Glutamatergic neuron (in vitro differentiated cells): ENCODE measurements at regions not wholly inside any gene's neighbourhood (a gene's known extent, or its start where the extent isn't known, plus 50 kb on each side); places are given as distances from the start of the nearest gene placed in this dataset.

ENCODE experiments used
- DNase-seq: peaks from one replicate; pipeline ENCODE4 v3.0.0; 2022
- H3K27ac Mint-ChIP-seq: one replicate; pipeline ENCODE4 v1.8.0; 2020; ENCODE audit warnings: mild to moderate bottlenecking, mixed read lengths, inconsistent platforms; ENCODE audit not compliant: unreplicated experiment
- H3K27me3 Mint-ChIP-seq: one replicate; pipeline ENCODE4 v1.8.0; 2020; ENCODE audit warnings: mild to moderate bottlenecking, moderate library complexity, mixed read lengths, inconsistent platforms; ENCODE audit not compliant: unreplicated experiment
- H3K36me3 Mint-ChIP-seq: one replicate; pipeline ENCODE4 v1.8.0; 2020; ENCODE audit warnings: mild to moderate bottlenecking, mixed read lengths, inconsistent platforms; ENCODE audit not compliant: unreplicated experiment
- H3K4me1 Mint-ChIP-seq: one replicate; pipeline ENCODE4 v1.8.0; 2020; ENCODE audit warnings: mild to moderate bottlenecking, low read depth, mixed read lengths, inconsistent platforms; ENCODE audit not compliant: unreplicated experiment
- H3K4me3 Mint-ChIP-seq: one replicate; pipeline ENCODE4 v1.8.0; 2020; ENCODE audit warnings: mild to moderate bottlenecking, mixed read lengths, inconsistent platforms; ENCODE audit not compliant: unreplicated experiment
- H3K9me3 Mint-ChIP-seq: one replicate; pipeline ENCODE4 v1.8.0; 2020; ENCODE audit warnings: mild to moderate bottlenecking, moderate library complexity, mixed read lengths, inconsistent platforms; ENCODE audit not compliant: unreplicated experiment
- TF ChIP-seq, protein P1 (sequence below): fragments of 200-600 bp; sonication (generic); IDR thresholded peaks from one replicate; pipeline ENCODE4 v1.5.0; 2021; ENCODE audit not compliant: partially characterized antibody, unreplicated experiment

DNA sequence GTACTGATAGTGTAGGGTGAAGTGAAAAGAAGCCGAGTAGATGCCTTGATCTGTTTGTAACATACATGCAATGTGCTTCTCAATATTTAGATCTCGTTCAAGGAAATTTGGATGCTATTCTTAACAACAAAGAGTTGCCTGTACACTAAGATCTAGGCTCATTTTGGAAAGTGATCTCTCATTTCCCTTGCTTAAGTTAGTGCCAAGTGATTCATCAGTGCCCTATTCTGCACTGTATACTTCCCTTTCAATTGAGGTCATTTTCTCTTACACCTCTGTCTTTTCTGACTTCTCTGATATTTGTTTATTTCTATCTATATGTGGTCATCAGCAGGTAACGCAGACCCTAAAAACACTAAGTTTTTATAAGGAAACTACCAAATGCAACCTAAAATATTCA lies 528.6 kb upstream of the PTPRD start:
- Mint-ChIP-seq H3K27ac (no peak overlapping the region), H3K9me3 (no peaks in the 10 kb centered on the region), H3K4me3 (no peak overlapping the region), H3K4me1 (peaks cover 5% of the 10 kb centered on the region), H3K27me3 (no peaks in the 10 kb centered on the region), H3K36me3 (no peaks in the 10 kb centered on the region)
- DNase-seq = no peak
- TF ChIP-seq, protein P1, sequence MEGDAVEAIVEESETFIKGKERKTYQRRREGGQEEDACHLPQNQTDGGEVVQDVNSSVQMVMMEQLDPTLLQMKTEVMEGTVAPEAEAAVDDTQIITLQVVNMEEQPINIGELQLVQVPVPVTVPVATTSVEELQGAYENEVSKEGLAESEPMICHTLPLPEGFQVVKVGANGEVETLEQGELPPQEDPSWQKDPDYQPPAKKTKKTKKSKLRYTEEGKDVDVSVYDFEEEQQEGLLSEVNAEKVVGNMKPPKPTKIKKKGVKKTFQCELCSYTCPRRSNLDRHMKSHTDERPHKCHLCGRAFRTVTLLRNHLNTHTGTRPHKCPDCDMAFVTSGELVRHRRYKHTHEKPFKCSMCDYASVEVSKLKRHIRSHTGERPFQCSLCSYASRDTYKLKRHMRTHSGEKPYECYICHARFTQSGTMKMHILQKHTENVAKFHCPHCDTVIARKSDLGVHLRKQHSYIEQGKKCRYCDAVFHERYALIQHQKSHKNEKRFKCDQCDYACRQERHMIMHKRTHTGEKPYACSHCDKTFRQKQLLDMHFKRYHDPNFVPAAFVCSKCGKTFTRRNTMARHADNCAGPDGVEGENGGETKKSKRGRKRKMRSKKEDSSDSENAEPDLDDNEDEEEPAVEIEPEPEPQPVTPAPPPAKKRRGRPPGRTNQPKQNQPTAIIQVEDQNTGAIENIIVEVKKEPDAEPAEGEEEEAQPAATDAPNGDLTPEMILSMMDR = no peak

DNA sequence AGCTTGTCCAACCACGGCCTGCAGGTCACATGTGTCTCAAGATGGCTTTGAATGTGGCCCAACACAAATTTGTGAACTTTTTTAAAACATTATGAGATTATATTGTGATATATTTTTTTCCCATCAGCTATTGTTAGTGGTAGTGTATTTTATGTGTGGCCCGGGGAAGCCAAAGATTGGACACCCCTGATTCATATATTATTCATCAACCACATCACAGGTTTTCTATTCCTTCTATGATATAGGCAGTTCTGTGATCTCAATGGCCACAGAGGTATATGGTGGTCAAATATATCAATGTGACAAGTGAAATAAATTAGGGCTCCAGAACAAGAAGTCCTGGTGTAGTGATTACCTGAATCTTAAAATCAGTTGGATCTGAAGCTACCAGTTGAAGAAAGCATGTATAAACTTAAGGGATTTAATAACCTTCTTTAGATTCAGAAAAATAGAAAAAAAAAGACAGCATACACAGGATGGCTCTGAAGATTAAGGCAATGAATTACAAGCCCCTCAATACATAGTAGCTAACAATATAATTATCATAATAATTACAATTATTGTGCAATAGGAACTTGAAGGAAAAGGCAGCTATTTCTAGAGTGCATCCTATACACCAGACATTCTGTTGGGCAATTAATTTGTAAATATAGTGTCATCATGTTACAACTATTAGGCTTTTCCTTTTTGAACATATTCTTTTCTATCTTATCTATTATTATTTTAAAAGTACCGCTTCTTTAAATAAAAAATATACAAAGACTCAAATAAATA lies 530.4 kb upstream of the PTPRD start:
- H3K27ac Mint-ChIP-seq = no peak overlapping the region
- no peaks in the 10 kb centered on the region for H3K27me3 Mint-ChIP-seq
- TF ChIP-seq, protein P1 = no peak
- no peaks in the 10 kb centered on the region for H3K9me3 Mint-ChIP-seq
- no peaks in the 10 kb centered on the region for H3K36me3 Mint-ChIP-seq
- H3K4me3 Mint-ChIP-seq = no peak overlapping the region
- DNase-seq = no peak
- H3K4me1 Mint-ChIP-seq = peaks cover 13% of the 10 kb centered on the region

DNA sequence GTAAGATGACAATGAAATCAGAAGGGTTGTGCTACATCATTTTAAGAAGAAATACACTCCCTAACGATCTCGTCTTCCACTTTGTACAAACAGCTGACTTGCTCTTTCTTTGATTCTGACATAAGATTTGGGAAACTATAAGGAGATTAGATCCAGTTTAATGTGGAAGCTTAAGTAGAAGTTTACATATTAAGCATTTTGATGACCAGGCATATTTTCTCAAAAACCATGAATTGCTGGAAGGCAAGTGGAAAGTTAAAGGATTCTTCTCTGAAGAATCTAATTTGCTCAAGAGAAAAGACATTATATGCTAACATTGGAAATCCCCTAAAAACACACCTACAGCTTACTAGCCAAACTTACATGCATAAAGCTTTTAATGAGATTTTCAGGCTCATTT lies 531.9 kb upstream of the PTPRD start:
- Mint-ChIP-seq H3K36me3 (no peaks in the 10 kb centered on the region), H3K27me3 (no peaks in the 10 kb centered on the region), H3K27ac (no peak overlapping the region), H3K4me3 (no peak overlapping the region), H3K9me3 (no peaks in the 10 kb centered on the region), H3K4me1 (peaks cover 15% of the 10 kb centered on the region)
- no peak for DNase-seq
- TF ChIP-seq, protein P1 = no peak

DNA sequence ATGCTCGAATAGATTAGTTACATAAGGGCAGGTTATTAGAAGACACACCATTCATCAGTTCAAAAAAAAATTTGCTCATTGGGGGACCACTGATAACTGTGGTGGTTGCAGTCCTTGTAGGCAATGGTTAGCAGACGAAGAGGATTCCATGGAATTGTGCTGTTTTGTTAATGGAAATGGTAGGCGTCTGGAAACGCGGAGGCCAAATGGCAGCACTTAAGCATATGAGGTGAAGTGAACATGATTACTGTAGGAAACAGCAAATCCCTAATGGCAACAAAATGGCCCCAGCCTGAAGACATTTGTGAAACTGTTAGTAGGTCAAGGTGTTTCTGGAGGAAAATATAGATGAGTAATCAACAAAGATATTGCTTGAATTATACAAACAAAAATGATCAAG lies 535.4 kb upstream of the PTPRD start:
- H3K9me3 Mint-ChIP-seq = no peaks in the 10 kb centered on the region
- H3K27ac Mint-ChIP-seq = peak overlapping the region; percentile 46
- no peaks in the 10 kb centered on the region for H3K36me3 Mint-ChIP-seq
- no peak overlapping the region for H3K4me3 Mint-ChIP-seq
- TF ChIP-seq, protein P1 = no peak
- DNase-seq = peak; percentile 33
- peaks cover 15% of the 10 kb centered on the region for H3K4me1 Mint-ChIP-seq
- H3K27me3 Mint-ChIP-seq = no peaks in the 10 kb centered on the region

DNA sequence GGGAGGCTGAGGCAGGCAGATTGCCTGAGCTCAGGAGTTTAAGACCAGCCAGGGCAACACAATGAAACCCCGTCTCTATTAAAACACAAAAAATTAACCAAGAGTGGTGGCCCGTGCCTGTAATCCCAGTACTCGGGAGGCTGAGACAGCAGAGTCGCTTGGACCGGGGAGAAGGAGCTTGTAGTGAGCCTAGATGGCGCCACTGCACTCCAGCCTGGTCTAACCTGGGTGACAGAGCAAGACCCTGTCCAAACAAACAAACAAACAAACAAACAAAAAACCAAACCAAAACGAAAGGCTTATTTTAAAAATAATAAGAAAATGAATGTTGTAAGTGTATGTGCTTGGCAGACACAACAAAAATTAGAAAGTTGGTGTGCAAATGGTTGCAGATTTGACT lies 536.3 kb upstream of the PTPRD start:
- Mint-ChIP-seq H3K27ac (no peak overlapping the region), H3K9me3 (no peaks in the 10 kb centered on the region), H3K27me3 (no peaks in the 10 kb centered on the region), H3K4me3 (no peak overlapping the region), H3K36me3 (no peaks in the 10 kb centered on the region), H3K4me1 (peaks cover 15% of the 10 kb centered on the region)
- peak; percentile 44 for DNase-seq
- TF ChIP-seq, protein P1 = no peak
